ENCODE measurements at regions not wholly inside any gene's neighbourhood (a gene's known extent, or its start where the extent isn't known, plus 50 kb on each side); places are given as distances from the start of the nearest gene placed in this dataset.
"Not testable (repeated sequence)": the region's sequence is repeated elsewhere in the genome, so short reads cannot be mapped to it uniquely, and the experiment has no call there.

GRCh38 chr10:9075420-9075819, 1020.9 kb downstream of the GATA3 start:
- DNase-seq = peak in 1 of 2 donors; percentile 23

GRCh38 chr10:9076066-9076465, 1021.6 kb downstream of the GATA3 start:
- no peak for DNase-seq

- no peak for DNase-seq
Observed at GRCh38 chr10:9081253-9081652, 1026.8 kb downstream of the GATA3 start.

GRCh38 chr10:9081961-9082360, 1027.5 kb downstream of the GATA3 start:
- no peak for DNase-seq

DNA sequence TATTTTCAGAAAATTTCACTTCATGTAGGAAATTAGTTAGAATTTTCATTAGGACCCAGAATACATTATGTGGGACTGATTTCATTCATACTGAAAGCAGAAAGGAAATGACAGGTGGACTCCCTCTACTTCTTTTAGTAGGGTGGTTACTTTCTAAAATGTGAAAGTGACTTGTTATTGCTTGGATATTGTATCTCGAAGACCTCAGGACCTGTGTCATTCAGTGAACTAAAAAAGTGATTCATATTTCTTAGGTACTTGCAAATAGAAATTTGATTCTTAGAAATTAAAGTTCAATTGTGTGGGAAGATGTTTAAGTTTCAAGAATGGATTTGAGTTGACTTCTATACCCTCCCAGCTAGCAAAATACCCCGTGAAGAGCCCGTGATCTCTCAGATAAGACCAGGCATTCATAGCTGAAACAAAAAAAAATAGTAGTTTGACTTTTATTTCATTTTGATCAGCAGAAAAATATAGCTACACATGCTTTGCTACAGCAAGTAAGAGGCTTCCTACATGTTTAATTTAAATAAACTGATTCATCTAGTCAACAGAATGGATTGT, 1037.1 kb downstream of the GATA3 start:
- DNase-seq = no peak

DNA sequence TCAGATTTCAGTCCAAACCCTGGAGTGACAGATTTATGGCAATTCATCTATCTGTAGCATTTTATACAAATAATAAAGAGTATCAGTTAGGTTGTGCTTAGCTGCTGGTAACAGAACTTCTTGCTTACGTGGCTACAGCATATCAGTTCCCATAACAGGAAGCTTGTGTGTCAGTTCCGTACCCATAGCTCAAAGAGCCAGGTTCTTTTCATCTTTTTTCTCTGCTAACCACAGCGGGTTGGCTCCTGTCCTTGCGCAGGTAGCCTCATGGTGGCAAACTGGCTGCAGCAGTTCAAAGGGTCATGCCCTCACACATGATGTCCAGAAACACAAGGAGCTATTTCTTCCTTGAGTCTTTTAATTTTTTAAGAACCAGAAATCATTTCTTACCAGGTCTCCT, 1041.8 kb downstream of the GATA3 start:
- peak; percentile 60 to 75 for DNase-seq

DNA sequence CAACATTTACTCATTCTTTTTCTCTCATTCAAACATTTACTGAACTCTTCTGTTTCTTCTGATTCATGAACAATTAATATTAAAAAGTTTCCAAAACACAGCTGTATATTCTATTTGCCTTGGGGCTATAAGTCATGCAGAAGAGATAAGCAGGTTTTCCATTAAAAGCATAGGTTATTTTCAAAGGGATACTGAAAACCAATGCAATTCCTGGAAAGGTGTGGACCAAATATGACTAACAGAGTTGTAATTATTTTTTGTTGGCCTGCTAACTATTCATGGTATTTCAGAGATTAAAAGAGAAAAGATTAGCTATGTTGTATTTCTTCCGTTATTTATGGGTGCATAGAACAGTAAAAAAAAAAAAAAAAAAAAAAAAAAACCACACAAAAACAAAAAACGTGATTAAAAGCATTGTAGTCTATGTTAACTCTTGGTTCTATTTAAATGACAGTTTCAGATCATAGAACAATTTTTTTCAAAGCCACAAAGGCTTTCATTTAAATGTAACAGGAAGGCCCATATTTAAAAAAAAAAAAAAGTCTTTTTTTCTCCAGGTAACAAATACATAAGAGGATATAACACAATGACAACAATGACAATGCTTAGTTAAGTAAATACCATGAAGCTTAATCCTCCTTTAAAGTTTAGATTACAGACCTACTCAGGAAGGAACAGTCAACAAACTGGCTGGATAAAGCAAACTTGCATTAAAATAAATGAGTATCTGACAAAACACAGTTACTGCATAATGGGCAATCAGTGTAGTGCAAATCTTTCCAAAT, 1042.9 kb downstream of the GATA3 start:
- peak in 1 of 2 donors; percentile 61 for DNase-seq

GRCh38 chr10:9097991-9098306, 1043.5 kb downstream of the GATA3 start:
- no peak for DNase-seq

DNA sequence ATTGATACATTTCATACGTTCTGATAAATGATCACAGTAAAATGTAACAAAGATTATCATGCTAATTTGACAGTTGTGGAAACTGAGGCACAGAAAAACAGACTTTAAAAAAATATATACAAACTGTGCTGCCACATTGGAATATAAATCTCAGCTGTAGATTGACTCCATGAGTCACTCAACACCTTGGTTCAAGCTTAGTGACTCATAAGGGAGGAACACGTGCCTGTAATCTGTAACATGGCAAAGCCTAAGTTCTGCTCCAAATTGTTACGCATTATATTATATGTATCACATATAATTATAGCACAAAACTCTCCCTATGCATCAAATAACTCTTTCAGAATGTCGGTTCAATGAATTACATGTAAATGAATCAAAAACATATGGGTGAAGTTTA, 1047.5 kb downstream of the GATA3 start:
- no peak for DNase-seq

DNA sequence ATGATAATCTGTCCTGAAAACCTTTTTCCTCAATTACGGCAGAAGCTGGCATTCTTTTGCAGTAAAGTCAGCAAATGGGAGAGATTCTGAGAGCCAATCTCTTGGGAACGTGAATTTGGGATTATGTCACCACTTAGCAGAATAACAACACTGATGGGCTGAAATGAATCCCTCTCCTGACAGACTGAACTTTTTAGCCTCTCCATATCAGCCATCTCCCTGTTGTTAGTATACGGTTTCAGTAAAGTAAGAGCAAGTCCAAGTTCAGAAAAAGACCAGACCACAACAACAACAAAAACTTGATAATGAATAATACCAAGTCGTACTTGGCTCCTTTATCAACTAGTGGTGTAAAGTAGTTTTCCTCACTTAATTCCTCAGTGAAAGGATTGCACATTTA, 1048.8 kb downstream of the GATA3 start:
- no peak for DNase-seq

DNA sequence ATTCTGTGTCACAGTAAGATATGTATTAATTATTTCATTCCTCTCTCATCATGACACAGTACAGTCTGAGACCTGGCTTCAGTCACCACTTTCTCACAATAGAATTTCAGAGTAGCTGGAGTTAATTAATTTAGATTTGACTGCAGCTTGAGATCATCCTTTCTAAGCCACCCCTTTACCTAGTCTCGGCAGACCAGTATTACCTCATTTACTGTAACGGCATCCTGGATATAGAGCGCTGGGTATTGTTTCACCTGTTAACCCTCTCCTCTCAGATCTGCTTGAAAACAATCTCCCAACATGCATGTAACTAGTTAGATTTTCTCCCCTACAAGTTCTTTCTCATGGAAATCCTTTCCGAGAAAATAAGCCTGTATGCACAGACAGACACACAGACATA, 1057.5 kb downstream of the GATA3 start:
- no peak for DNase-seq

GRCh38 chr10:9126728-9127127, 1072.2 kb downstream of the GATA3 start:
- no peak for DNase-seq

GRCh38 chr10:9137368-9137767, 1082.9 kb downstream of the GATA3 start:
- DNase-seq = no peak

GRCh38 chr10:9138829-9139228, 1084.3 kb downstream of the GATA3 start:
- DNase-seq = not testable (repeated sequence)

- no peak for DNase-seq
Observed at GRCh38 chr10:9140373-9140772, 1085.9 kb downstream of the GATA3 start.

- DNase-seq = no peak
Observed at GRCh38 chr10:9147475-9147874, 1093.0 kb downstream of the GATA3 start.

GRCh38 chr10:9149134-9149533, 1094.6 kb downstream of the GATA3 start:
- DNase-seq = no peak

DNA sequence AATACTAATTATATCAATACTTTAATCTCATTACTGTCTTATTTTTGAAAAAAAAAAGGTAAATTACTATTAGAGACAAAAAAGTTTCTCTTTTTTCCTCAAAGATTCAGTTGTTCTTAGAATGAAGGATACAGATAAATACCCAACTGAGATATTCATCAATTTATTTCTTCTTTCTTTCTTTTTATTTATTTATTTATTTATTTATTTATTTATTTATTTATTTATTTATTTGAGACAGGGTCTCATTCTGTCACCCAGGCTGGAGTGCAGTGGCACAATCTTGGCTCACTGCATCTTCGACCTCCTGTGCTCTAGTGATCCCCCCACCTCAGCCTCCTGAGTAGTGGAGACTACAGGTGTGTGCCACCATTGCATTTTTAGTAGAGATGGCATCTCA, 1098.6 kb downstream of the GATA3 start:
- DNase-seq = not testable (repeated sequence)

GRCh38 chr10:9157656-9158055, 1103.2 kb downstream of the GATA3 start:
- DNase-seq = no peak

DNA sequence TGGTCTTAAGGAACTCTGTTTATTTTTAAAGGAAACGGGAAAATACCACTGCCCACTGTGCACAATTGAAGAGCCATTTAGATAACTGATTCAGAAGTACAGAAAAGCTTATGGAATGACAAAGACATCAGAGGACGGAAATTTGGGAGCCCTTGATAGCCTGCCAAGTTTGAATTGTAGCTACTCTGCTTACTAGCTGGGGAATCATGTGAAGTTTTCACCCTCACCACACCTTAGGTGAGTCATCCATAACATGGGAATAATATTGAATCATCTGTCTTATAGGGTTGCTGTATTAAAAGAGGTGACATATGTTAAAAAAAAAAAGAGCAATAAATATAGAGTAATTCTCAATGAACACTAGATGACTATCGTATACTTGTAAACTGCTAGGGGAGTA, 1104.2 kb downstream of the GATA3 start:
- no peak for DNase-seq

DNA sequence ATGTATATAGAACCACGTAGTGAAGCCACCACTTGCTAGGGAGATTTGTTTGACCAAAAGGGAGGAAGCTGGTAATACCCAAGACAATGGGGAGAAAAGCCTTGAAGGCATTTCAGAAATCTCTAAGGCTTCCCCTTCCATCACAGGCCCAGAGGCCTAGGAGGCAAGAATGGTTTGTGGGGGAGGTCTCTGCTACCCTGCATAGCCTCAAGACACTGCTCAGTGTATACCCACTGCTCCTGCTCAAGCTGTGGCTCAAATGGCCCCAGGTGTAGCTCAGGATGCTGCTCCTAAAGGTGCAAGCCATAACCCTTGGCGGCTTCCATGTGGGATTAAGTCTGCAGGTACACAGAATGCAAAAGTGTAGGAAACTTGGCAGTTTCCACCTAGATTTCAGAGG, 1105.8 kb downstream of the GATA3 start:
- DNase-seq = no peak

DNA sequence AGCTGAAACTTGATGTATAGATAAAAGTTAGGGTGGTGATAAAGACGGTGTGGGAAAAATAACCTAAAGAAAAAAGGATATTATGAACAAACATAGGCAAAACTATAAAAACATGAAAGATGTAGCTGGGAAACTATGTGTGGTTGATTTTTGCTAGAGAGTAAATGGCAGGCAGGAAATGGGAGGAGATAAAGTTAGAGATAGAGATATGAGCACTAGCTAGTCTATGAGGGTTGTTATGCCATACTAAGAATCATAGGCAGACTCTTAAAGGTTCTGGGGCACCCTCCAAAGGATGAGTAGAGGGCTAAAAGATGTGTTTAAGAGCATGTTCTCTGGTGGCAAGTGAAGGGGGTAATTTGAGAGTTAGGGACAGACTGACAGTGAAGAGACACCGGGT, 1109.2 kb downstream of the GATA3 start:
- DNase-seq = no peak

- DNase-seq = no peak
Observed at GRCh38 chr10:9166770-9167169, 1112.3 kb downstream of the GATA3 start.

DNA sequence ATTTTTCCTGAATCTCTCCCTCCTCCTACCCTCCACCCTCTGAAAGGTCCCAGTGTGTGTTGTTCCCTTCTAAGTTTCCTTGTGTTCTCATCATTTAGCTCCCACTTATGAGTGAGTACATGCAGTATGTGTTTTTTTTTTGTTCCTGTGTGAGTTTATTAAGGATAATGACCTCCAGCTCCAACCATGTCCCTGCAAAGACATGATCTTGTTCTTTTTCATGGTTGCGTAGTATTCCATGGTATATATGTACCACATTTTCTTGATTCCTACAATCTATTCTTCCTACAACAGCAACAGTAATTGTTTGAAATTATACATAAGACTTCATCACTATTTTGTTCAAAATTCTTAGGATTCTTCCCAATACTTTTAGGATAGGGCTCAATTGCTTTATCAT, 1117.8 kb downstream of the GATA3 start:
- no peak for DNase-seq

- no peak for DNase-seq
Observed at GRCh38 chr10:9175200-9175599, 1120.7 kb downstream of the GATA3 start.

Measured in CD4-positive, alpha-beta T cell treated with Interferon alpha-2 for 1 hour (primary cell).